Erythroblast (primary cell): ENCODE measurements at regions not wholly inside any gene's neighbourhood (a gene's known extent, or its start where the extent isn't known, plus 50 kb on each side); places are given as distances from the start of the nearest gene placed in this dataset.

Experiments
- GATA1 ChIP-seq: IDR thresholded peaks from 2 replicates; pipeline ENCODE4 v1.6.1; 2011; ENCODE audit warnings: low read depth, mild to moderate bottlenecking, control low read depth, low read length, moderate library complexity
- POLR2A ChIP-seq: IDR thresholded peaks from 2 replicates; pipeline ENCODE4 v1.6.1; 2011; ENCODE audit warnings: mild to moderate bottlenecking, low read length

- no peak for TF ChIP-seq POLR2A
- TF ChIP-seq GATA1: no peak
Measured at GRCh38 chr11:27858866-27859265, 158.6 kb upstream of the BDNF start.
